ENCODE measurements at regions not wholly inside any gene's neighbourhood (a gene's known extent, or its start where the extent isn't known, plus 50 kb on each side); places are given as distances from the start of the nearest gene placed in this dataset.

DNA sequence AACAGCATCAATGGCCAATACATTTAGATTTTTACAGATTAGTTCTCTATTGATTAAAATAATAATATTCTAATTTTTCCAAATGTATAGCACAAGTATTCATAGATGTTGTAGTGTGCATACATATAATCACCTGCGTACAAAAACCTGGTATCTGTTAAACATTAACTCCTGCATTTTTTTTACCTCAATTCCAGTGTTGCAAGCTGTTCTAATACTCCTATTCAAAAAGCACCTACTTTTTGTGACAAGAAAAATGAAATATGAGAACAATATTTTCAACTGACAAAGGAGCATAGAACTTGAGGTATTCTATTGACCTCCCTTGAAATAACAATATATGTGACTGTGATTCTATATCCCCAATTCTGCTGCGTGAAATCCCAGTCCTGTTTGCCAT is 422.9 kb upstream of the PCDH20 start:
- no peak for DNase-seq

DNA sequence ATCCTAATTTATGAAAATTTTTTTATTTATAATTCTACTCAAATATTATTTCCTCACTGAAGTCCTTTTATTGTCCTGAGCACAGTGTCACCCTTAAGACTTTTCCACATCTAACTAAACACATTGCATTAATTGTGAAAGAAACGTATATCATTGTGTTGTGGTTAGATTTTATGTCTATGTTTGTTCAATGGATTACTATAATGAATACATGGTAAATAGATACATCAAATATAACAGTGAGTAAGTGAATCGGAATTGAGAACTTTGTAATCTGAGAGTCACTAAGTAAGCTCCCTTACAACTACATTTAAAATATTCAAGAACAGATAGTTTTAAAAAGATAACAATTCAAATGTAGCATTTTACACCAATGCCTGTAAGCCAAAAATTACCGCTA is 417.6 kb upstream of the PCDH20 start:
- no peak for DNase-seq

DNA sequence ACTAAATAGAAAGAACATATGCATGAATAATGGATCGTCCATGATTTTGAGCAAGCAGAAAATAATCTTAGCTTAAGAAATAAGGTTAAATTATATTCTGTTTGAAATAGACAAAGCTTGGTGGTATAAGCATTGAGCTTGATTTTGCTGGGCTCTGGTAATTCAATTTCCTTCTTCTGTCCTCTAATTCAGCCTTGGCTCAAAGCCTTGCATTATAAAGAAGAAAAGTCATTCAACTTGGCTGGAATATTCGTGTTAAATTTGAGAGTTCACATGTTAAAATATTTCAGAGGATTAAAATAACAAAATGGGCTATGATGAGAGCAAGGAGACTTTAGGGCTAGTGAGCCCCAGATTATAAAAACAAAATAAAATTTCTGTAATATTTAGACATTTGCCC is 415.4 kb upstream of the PCDH20 start:
- DNase-seq: no peak

- no peak for DNase-seq
Measured at GRCh38 chr13:61830475-61830874, 414.8 kb upstream of the PCDH20 start.

- no peak for DNase-seq
Measured at GRCh38 chr13:61824168-61824567, 408.5 kb upstream of the PCDH20 start.

GRCh38 chr13:61812286-61812685 is 396.6 kb upstream of the PCDH20 start:
- DNase-seq: no peak

- DNase-seq: no peak
Measured at GRCh38 chr13:61810065-61810464, 394.4 kb upstream of the PCDH20 start.

DNA sequence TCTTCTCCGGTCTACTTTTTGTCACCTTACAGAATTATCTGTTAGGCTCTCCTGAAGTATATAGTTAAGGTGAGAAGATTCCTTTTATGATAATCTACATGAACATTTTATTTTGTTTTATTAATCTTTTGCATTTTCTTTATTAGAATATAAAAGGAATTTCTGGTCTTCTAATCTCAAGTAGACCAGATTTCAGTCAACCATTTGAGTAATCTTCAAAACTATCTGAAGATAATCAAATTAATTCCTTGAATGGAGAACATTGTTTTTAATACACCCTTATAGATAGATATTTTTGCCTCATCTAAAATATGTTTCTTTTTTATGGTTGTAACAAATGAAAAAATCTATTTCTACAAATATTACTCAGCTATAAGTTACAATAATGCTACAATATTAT is 381.7 kb upstream of the PCDH20 start:
- DNase-seq: no peak

DNA sequence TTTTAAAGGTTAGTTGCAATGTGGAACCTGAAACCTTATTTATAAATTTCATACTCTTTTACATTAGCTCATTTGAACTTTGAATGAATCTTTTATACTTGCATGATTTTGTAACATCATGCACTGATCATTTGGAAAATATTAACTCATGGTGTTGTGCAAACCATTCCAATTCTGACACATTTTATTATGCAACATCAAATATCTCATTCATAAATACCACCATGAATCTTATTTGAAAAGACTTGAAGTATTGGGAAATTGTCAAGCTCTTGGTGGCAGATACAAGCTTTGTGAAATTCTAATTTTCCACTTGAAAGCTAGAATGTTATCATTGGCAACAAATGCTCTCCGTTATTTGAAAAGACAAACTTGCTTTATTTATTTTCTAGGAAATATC is 379.9 kb upstream of the PCDH20 start:
- no peak for DNase-seq

GRCh38 chr13:61779456-61779855 is 363.8 kb upstream of the PCDH20 start:
- DNase-seq: no peak

DNA sequence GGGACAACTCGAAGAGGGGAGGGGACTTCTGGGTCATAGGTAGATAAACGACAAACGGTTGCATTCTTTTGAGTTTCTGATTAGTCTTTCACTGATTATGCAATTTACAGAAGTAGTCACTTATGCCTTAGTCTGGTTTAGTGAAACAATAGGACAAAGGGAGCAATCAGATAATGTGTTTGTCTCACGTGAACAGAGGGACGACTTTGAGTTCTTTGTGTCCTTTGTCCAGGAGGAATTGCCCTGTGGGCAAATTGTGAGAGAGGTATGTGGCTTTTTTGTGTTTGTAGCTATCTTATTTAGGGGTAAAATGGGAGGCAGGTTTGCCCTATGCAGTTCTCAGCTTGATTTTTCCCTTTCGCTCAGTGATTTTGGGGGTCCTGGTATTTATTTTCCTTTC is 362.9 kb upstream of the PCDH20 start:
- DNase-seq: no peak

DNA sequence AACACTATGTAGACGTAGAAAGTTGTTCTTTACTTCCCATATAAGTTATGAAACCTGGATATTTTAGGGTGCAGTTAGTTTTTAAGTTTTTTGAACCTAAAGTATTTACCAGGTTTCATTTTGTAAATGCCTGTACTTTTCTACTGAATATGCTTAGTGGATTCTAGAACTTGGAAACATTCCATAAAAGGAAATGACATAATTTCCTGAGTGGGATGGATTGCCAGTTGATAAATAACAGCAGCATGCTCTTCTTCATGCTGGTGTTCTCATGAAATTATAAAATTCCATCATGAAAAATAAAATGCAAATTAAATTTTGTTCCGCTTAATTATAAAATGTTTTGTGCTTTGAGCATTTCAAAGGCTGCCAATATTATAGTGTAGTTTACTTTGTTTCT is 362.2 kb upstream of the PCDH20 start:
- no peak for DNase-seq

DNA sequence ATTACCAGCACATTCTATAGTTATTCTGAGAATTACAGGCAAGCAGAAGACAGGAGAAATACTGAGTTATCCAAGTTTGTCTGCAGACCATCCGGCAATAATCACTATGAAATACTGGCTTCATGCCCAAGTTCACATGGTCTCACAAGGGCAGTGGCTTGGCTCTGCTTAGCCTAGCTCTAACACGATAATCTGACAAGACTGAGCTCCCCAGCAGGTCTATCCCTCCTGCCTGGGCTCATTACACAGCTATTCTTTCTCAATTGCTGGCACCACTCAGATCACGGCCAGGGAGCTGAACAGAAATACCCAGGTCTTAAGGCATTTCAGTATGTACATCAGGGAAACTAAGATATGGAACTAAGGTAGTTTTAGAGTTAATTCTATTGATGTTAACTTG is 361.6 kb upstream of the PCDH20 start:
- no peak for DNase-seq

- no peak for DNase-seq
Measured at GRCh38 chr13:61774903-61775302, 359.3 kb upstream of the PCDH20 start.

- DNase-seq: no peak
Measured at GRCh38 chr13:61770681-61771080, 355.0 kb upstream of the PCDH20 start.

GRCh38 chr13:61768175-61768574 is 352.5 kb upstream of the PCDH20 start:
- DNase-seq: no peak

GRCh38 chr13:61766667-61767058 is 351.0 kb upstream of the PCDH20 start:
- DNase-seq: no peak

DNA sequence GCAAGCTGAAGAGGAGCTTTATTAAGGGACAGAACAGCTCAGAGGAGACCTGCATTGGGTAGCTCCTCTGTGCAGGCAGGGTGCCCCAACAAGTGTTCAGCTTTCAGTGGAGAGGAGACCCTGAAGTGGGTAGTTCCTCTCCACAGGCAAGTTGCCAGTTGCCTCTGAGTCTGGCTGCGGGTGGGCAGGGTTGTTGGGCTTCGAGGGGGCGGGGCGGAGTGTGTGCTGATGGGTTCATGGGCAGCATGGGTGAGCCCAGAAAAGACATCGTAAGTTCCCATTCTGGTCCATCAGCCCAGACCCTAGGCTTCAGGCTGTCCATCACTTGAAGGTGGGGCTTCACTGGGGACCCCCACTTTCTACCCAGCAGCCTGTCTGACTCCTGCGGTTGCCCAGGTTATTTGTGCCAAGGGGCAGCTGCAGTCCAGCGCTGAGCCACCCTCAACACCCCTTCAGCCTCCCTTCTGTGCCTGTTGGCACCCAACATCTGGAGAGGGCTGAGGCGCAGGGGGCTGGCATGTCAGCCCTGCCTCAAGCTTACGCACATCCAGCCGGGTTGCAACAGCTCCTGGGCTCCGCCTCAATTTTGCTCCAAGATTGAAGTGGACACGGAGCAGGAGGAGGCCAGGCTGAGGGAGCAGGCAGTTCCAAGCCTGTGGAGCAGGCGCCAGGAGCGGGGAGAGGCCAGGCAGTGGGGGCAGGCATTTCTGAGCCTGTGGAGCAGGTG is 350.5 kb upstream of the PCDH20 start:
- DNase-seq: no peak

- DNase-seq: no peak
Measured at GRCh38 chr13:61765181-61765742, 349.6 kb upstream of the PCDH20 start.

DNA sequence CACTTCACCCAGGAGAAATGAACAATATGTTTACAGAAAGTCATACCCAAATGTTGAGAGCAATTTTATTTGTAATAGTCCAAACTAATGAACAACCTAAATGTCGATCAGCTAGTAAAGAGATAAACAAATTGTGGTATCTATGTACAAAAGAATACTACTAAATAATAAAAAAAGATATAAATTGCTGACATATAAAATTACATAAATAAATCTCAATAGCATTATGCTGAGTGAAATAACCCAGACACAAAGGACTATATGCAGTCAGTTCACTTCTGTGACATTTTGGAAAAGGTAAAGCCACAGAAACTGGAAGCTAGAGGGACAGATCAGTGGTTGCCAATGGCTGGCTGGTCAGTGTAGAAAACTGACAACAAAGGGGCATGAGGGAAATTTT is 346.0 kb upstream of the PCDH20 start:
- no peak for DNase-seq

DNA sequence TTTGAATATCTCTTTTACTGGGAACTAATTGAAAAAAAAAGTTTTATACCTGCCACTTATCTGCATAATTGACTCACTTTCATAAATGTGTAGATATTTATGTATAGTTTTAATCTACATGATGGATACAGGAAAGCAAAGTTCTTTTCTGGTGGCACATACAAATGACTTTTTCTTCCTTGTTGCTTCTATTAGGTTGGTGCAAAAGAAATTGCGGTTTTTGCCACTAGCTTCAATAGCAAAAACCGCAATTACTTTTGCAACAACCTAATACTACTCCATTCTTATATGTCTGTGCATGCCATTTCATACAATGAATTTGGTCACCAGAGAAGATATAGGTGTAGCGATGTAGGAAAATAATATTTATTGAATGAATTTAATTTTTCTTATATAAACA is 344.5 kb upstream of the PCDH20 start:
- DNase-seq: no peak

GRCh38 chr13:61756031-61756430 is 340.4 kb upstream of the PCDH20 start:
- no peak for DNase-seq

GRCh38 chr13:61751039-61751438 is 335.4 kb upstream of the PCDH20 start:
- DNase-seq: no peak

GRCh38 chr13:61738236-61738750 is 322.6 kb upstream of the PCDH20 start:
- no peak for DNase-seq

DNA sequence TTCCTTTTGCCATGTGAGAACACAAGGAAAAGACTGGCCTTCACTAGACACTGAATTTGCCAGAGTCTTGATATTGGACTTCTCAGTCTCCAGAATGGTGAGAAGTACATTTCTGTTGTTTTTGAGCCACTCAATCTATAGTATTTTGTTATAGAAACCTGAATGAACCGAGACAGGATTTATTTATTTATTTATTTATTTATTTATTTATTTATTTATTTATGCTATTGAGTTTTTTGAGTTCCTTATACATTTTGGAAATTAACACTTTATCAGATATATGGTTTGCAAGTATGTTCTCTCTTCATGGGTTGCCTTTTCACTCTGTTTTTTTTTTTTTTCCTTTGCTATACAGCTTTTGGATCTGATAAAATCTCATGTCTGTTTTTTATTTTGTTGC is 319.0 kb upstream of the PCDH20 start:
- DNase-seq: no peak
